Fibroblast of skin of right quadriceps (primary cell): ENCODE measurements at regions not wholly inside any gene's neighbourhood (a gene's known extent, or its start where the extent isn't known, plus 50 kb on each side); places are given as distances from the start of the nearest gene placed in this dataset.
A peak's percentile ranks its signal among the peaks of the same experiment; 100 is the strongest.

ENCODE experiments used
- DNase-seq: peaks from one replicate; pipeline ENCODE4 v3.0.0-alpha.2; 2013

DNA sequence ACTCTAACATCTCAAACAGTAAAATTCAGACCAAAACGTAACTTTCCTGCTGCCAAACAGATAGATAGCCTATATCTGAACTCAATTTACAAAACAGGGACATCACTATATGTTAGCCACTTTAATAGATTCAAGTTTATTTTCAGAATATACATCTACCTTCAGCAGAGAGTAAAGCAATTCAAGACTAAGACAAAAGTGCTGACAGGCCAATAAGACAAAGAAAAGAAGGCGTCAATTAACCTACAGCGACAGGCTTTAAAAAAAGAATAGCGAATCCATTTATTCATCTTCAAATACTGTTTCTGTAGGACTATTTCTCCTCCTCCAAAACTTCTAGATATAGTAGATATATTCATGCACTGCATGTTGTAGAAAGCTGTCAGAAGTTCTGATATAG is 333.0 kb downstream of the GRB14 start:
- no peak for DNase-seq

DNA sequence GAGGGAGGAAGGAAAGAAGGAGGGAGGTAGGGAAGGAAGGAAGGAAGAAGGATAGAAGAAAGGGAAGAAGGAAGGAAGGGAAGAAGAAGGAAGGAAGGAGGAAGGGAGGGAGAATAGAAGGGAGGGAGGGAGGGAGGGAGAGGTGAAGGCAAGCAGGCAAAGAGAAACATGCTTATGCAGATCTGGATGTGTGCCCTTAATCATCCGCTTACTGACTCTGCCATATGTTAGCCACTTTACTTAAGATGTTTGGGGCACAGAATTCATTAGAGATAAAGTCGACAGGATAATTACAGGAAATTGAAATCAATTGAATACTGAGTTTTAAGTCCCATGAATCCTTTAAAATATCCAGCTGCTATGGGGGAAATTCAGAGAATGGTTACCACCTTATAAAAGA is 334.2 kb downstream of the GRB14 start:
- no peak for DNase-seq

DNA sequence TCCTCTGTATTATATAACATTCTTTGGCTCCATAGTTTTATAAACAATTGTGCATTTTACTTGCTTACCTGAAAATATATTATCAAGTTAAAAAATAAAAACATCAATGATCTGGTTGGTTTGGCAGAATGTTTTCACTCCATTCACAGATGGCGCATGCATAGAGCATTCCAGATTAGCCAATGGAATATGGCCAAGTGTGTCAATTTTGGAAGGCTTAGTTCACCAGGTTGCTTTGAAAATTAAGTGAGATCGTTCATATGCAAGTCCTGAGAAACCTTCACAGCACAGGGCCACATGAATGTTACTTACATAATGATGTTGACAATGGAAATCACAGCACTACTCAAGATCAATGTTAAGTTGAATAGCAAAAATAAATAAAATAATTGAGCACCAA is 335.7 kb downstream of the GRB14 start:
- DNase-seq, result no peak

DNA sequence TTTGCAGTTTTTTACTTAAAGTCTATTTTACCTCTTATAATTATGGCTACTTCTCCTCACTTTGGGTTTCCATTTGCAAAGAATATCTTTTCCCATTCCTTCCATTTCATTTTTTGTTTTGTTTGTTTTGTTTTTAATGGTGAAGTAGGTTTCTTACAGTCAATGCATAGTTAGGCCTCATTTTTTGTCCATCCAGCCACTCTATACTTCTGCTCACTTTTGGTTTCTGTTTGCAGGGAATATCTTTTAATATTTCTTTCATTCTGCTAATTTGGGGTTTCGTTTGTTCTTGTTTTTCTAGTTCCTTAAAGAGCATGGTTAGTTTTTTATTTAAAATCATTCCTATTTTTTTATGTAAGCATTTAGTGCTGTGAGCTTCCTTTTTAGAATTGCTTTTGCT is 339.4 kb downstream of the GRB14 start:
- no peak for DNase-seq

- no peak for DNase-seq
These were observed 345.6 kb downstream of the GRB14 start for GRCh38 chr2:164275659-164276058.

- DNase-seq, result peak; percentile 4
These were observed 360.8 kb downstream of the GRB14 start for GRCh38 chr2:164260506-164260905.

DNA sequence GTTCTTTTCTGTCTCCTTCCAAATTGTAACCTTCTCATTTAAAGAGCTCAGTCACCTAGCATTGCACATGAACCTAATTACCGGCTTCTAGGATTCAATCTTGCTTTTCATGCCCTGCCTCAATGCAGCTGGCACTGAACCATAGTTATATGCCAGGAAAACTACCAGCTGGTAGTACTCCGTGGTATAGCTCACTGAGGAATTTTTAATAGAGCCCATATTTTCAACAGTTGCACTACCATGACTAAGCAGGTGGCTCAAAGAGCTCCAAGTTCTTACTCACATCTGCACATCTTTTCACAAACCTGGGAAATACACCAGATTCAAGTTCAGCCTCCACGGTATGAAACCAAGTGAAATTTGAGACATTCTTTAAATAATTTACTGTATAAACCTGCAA is 363.5 kb downstream of the GRB14 start:
- no peak for DNase-seq

DNA sequence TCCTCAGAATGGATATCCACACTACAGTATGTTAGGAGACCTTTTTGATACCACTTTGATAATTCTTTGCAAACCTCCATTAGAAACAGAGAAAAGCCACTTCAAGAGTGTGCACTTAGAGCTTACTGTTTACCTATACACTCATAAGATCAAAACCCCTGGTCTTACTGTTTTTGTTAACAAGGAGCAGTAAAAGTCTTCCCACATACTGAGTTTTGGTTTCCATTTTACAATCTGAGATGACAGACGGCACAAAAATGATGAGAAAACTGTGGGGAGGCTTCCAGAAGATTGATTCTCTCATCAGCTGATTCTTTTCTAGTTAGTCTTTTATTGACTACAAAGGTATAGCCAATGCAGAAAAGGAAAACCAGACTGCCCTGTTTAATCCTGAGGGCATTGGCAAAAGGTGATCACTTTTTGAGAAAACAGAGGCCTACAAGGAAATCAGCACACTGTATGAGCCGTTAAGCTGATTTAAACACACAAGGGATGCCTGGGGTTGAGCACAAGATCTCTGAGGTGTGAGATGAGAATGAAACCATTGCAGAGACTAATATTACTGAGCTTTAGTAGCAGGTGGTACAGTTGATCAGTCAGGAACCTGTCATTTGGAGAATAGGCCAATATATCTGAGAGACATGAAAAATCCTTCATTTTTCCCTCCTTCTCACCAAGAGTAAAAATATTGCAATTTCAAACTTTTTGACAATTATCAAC is 368.6 kb downstream of the GRB14 start:
- DNase-seq, result no peak

DNA sequence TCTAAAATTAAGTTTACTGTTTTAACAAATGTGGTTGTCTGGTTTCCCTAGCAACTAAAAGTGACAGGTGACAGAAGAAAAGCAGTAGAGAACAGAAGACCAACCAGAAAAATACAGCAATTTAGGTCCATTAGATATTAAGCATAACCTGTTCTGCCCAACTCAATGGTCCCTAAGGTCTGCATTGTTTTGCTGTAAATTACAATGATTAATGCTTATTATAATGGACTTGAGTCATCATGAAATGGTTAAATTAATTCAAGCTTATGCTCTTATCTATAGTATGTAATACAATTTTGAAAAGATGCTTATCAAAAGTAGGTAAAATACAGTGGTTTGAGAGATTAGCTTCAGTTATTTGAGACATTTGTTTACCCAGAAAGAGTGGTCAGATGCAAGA is 378.0 kb downstream of the GRB14 start:
- no peak for DNase-seq

DNA sequence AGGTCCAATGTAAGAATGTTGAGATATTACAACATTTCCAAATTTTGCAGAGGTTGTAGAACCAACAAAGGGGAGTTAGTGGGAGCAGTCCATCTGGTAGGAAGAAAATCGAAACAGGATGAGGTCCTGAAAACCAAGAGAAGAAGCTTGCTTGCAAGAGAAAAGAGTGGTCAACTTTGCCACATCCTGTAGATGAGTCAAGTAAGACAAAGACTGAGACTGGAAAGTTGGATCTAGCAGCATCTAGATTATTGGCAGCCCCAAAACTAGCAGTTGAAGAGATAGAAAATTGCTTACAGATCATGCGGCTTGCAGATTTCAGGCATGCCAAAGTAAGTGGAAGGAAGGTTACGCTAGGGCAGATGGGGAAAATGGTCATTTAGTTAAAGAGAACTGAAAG is 378.9 kb downstream of the GRB14 start:
- no peak for DNase-seq

GRCh38 chr2:164234074-164234473 is 387.2 kb downstream of the GRB14 start:
- no peak for DNase-seq

- no peak for DNase-seq
These were observed 397.3 kb downstream of the GRB14 start for GRCh38 chr2:164224007-164224406.

GRCh38 chr2:164221473-164221872 is 399.8 kb downstream of the GRB14 start:
- DNase-seq, result no peak

- DNase-seq, result peak; percentile 35
These were observed 401.0 kb downstream of the GRB14 start for GRCh38 chr2:164220265-164220664.

DNA sequence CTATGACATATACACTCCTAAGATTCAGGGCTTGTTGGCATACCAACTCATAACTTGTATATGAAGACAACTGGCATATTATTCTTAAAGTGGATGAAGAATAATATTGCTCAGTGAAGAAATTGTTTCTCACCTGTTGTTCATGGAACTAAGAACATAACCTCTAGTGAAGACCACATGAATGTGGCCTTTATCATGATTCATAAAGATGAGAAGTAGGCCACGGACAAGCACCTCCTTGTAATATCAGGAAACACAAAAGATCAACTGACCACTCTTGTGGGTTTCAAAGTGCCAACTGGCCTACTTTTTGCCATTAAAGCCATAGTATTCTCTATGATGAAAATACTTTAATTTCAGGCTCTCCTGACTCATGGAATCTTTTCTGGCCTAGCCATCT is 407.4 kb downstream of the GRB14 start:
- DNase-seq, result no peak

DNA sequence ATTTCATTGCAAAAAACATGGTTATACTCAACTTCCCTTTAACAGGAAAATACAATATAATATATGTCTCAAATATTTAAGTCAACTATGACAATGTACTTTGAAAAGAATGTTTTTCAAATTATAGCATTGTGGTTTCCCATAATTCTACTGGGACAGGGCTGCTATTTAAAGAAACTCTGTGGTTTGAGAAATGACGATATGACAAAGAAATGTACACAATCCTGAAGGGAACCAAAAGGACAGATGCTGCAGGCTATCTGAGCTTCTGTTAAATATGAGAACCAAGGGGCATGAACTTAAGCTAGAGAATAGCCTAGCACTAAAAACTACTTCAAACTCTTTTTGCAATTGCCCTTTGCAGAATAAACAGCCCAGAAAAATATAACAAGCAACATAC is 415.9 kb downstream of the GRB14 start:
- DNase-seq, result peak; percentile 89

DNA sequence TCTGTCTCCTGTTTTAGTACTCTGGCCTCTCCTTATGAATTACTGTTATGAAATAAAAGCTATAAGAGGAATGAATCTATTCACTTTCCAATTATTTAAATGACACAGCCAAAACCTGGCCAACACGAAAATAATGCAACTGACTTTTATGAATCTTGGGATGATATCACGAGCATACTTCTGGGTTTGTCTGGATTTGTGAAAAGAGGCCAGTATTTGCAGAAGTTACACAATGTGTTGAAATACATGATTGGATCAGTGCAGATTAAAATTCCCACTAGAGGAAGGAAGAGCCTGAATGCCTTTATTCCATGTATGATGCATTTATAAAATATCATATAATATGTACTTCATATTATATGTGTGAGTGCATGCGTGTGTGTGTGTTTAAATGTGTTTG is 418.2 kb downstream of the GRB14 start:
- peak; percentile 42 for DNase-seq

GRCh38 chr2:164198256-164198655 is 423.0 kb downstream of the GRB14 start:
- DNase-seq, result no peak

DNA sequence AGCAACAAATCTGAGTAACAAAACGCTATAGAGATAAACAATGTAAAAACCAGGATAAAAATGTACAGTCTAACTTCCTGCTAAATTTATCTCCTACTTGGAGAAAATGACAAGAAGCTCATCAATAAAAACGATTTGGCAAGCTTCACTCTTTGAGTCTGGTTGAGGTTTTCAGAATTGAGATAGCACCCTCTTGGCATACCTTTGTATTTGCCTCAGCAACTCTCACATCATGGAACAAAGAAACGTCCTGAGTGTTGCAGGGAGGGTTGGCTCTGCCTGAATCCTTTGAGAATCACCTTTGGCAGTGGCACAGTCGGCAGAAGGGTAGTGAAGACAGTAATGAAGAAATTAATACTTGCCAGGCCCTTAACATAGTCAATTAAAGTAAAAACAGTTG is 430.6 kb downstream of the GRB14 start:
- no peak for DNase-seq

GRCh38 chr2:164189851-164190250 is 431.4 kb downstream of the GRB14 start:
- DNase-seq, result no peak

DNA sequence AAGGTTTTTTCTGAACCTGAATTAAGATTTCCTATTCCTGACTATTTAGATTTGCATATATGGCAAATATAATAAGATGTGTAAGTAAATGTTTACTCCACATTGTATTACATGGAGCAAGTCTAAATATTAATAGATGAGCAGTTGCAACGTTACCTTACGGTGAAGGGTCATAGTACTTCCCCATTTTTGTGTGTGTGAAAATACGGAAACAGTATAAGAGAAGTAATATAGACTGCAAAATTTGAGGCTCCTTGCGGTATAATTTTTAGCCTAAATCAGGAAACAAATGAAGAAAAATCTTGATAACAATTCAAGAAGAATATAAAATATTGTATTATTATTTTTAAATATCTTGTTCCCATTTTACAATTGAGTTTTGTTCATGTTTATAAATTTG is 434.2 kb downstream of the GRB14 start:
- no peak for DNase-seq

- DNase-seq, result no peak
These were observed 434.7 kb downstream of the GRB14 start for GRCh38 chr2:164186591-164186990.

DNA sequence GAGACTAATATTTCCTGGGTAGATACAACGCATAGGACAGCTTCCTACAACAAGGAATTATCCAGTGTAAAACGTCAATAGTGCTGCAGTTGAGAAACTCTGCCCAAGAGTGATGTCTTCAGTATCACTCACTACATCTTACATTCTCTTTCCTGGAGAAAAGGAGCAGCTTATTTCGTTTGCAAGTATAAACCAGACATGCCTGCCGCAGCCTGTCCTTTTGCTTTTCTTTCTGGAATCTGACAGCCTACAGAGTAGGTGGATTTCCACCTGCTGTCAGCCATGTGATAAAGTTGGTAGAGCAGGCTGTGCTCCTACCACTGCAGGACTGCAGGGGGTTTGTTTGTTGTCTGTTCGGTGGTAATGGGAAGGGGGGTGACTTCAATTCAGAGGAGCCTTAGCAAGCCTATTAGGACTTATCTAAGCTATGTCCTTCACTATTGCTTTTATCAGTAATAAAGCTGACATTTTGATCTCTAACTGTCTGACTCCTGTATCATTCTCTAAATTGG is 439.1 kb downstream of the GRB14 start:
- DNase-seq, result no peak

DNA sequence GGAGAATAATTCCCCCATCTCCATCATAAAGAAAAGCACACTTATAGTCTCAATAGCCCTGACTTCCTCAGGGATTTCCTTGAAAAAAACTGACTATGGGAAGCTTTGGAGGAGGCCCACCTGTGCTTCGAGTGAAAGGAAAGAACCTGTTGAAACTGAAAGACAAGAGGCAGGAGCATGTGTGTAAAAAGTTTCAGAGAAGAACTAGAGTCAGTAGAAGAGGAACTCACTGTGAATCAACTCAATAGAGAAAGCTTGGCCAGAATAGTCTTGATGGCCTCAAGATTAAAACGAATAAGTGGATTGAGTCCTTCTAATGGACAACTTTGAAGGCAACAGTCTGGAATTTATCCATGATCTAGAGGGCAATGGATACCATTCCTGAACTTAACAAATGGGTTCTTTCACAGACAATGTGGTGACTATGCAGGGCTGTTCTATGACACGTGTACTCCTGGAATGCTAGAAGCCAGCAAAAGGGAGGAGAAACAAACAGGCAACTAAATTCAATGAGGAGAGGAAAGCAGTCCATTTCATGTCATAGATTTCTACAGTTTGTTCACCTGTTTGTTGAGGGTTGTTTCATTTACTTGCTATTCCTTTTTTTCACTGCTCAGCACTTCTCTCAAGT is 442.3 kb downstream of the GRB14 start:
- DNase-seq, result peak; percentile 56

DNA sequence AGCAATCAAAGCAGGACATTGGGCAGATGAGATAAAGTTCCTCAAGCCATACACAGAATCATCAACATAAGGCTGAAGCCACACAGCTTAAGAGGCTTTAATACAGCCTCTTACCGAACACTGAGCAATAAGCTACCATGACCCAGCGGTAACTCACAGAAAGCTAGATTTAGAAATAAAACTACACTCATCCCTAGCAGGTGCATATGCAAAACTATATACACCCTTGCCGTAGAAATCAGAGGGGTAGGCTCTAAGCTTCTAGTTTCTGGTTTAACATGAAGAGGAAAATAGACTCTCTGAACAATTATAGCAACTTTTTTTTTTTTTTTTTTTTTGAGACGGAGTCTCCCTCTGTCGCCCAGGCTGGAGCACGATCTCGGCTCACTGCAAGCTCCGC is 428.8 kb upstream of the FIGN start:
- DNase-seq, result no peak
